WTC11 (cell line): ENCODE measurements at regions not wholly inside any gene's neighbourhood (a gene's known extent, or its start where the extent isn't known, plus 50 kb on each side); places are given as distances from the start of the nearest gene placed in this dataset.

Experiments used
- ATAC-seq: fragments of 200-7000 bp; cut with Tn5 transposase; 2 replicates; pipeline ENCODE4 v1.10.0; 2021; ENCODE audit warnings: mild to moderate bottlenecking, moderate library complexity
- CTCF ChIA-PET: fragments of 300-600 bp; sonication (Branson Sonifier 250); formaldehyde crosslinking; loops from one replicate; lab custom pipeline; 2021; ENCODE audit warnings: antibody characterized with exemption; lab: Charles Lee
- POLR2A ChIA-PET: fragments of 350-600 bp; sonication (Branson Sonifier 250); formaldehyde crosslinking; loops from one replicate; lab custom pipeline; 2021; ENCODE audit warnings: antibody characterized with exemption; lab: Charles Lee
- DNase-seq: peaks from one replicate; pipeline ENCODE4 v3.0.0; 2021; ENCODE audit warnings: low spot score
- H3K27ac Mint-ChIP-seq: 2 replicates; pipeline ENCODE4 v1.8.0; 2021; ENCODE audit warnings: mixed read lengths
- H3K27me3 Mint-ChIP-seq: 2 replicates; pipeline ENCODE4 v1.8.0; 2021; ENCODE audit warnings: low read depth, mild to moderate bottlenecking, moderate library complexity, mixed read lengths
- H3K36me3 Mint-ChIP-seq: 2 replicates; pipeline ENCODE4 v1.8.0; 2021; ENCODE audit warnings: mixed read lengths
- H3K4me1 Mint-ChIP-seq: 2 replicates; pipeline ENCODE4 v1.8.0; 2022; ENCODE audit warnings: mixed read lengths
- H3K4me3 Mint-ChIP-seq: 2 replicates; pipeline ENCODE4 v1.8.0; 2021; ENCODE audit warnings: mild to moderate bottlenecking, moderate library complexity, mixed read lengths
- H3K9me3 Mint-ChIP-seq: 2 replicates; pipeline ENCODE4 v1.8.0; 2021; ENCODE audit warnings: mixed read lengths
- AR ChIP-seq: fragments of 250-450 bp; sonication (Bioruptor Pico); IDR thresholded peaks from 2 replicates; pipeline ENCODE4 v1.9.0; 2021; ENCODE audit warnings: mild to moderate bottlenecking
- ATF1 ChIP-seq: sonication (generic); formaldehyde crosslinking; IDR thresholded peaks from 2 replicates; pipeline ENCODE4 v1.8.1; 2023; ENCODE audit warnings: mild to moderate bottlenecking, moderate library complexity, missing genetic modification reagents
- ATF3 ChIP-seq: sonication (generic); formaldehyde crosslinking; conservative IDR thresholded peaks from 2 replicates; pipeline ENCODE4 v1.8.1; 2022; ENCODE audit warnings: mild to moderate bottlenecking, missing genetic modification reagents
- CREM ChIP-seq: sonication (generic); formaldehyde crosslinking; IDR thresholded peaks from 2 replicates; pipeline ENCODE4 v1.8.1; 2022; ENCODE audit warnings: mild to moderate bottlenecking, missing genetic modification reagents, moderate library complexity
- E2F1 ChIP-seq: sonication (generic); formaldehyde crosslinking; IDR thresholded peaks from 2 replicates; pipeline ENCODE4 v1.8.0; 2022; ENCODE audit warnings: mild to moderate bottlenecking, missing genetic modification reagents
- E2F4 ChIP-seq: sonication (generic); formaldehyde crosslinking; IDR thresholded peaks from 2 replicates; pipeline ENCODE4 v1.8.1; 2022; ENCODE audit warnings: low read depth, mild to moderate bottlenecking, moderate library complexity, missing genetic modification reagents, borderline replicate concordance
- IRF1 ChIP-seq: sonication (generic); formaldehyde crosslinking; IDR thresholded peaks from 2 replicates; pipeline ENCODE4 v1.8.0; 2023; ENCODE audit warnings: missing genetic modification reagents
- JUN ChIP-seq: sonication (generic); formaldehyde crosslinking; IDR thresholded peaks from 2 replicates; pipeline ENCODE4 v1.8.0; 2023; ENCODE audit warnings: mild to moderate bottlenecking, missing genetic modification reagents
- MLX ChIP-seq: sonication (generic); formaldehyde crosslinking; IDR thresholded peaks from 2 replicates; pipeline ENCODE4 v1.8.1; 2023; ENCODE audit warnings: mild to moderate bottlenecking, missing genetic modification reagents, moderate library complexity
- NFATC4 ChIP-seq: fragments of 250-450 bp; sonication (Bioruptor Pico); IDR thresholded peaks from 2 replicates; pipeline ENCODE4 v1.9.0; 2021; ENCODE audit warnings: mild to moderate bottlenecking
- PRDM15 ChIP-seq: sonication (generic); formaldehyde crosslinking; IDR thresholded peaks from 2 replicates; pipeline ENCODE4 v1.8.0; 2022; ENCODE audit warnings: missing genetic modification reagents
- PRRX2 ChIP-seq: fragments of 250-450 bp; sonication (Bioruptor Pico); IDR thresholded peaks from 2 replicates; pipeline ENCODE4 v1.8.0; 2021; ENCODE audit warnings: mild to moderate bottlenecking
- SP1 ChIP-seq: sonication (generic); formaldehyde crosslinking; conservative IDR thresholded peaks from 2 replicates; pipeline ENCODE4 v1.8.1; 2022; ENCODE audit warnings: missing genetic modification reagents
- TP53 ChIP-seq: sonication (generic); formaldehyde crosslinking; IDR thresholded peaks from 2 replicates; pipeline ENCODE4 v1.8.1; 2023; ENCODE audit warnings: mild to moderate bottlenecking, missing genetic modification reagents
- USF2 ChIP-seq: sonication (generic); formaldehyde crosslinking; IDR thresholded peaks from 2 replicates; pipeline ENCODE4 v1.8.1; 2023; ENCODE audit warnings: mild to moderate bottlenecking, missing genetic modification reagents, moderate library complexity
- ZMAT4 ChIP-seq: fragments of 250-450 bp; sonication (Bioruptor Pico); IDR thresholded peaks from 2 replicates; pipeline ENCODE4 v1.9.0; 2021; ENCODE audit warnings: mild to moderate bottlenecking
- ZNF281 ChIP-seq: sonication (generic); formaldehyde crosslinking; IDR thresholded peaks from 2 replicates; pipeline ENCODE4 v1.8.0; 2023; ENCODE audit warnings: mild to moderate bottlenecking, missing genetic modification reagents
- ZNF396 ChIP-seq: fragments of 250-450 bp; sonication (Bioruptor Pico); IDR thresholded peaks from 2 replicates; pipeline ENCODE4 v1.8.0; 2021; ENCODE audit warnings: mild to moderate bottlenecking, moderate library complexity, borderline replicate concordance

- TF ChIP-seq AR (CRISPR knock-in tag), result no peak
Measured at GRCh38 chr12:89909753-89910152, 201.1 kb upstream of the ATP2B1 start (continued).

GRCh38 chr12:89907659-89908058, 199.0 kb upstream of the ATP2B1 start:
- POLR2A ChIA-PET, result no interaction called here
- TF ChIP-seq ZMAT4 (CRISPR knock-in tag) (no peak), TP53 (CRISPR knock-in tag) (no peak), SP1 (CRISPR knock-in tag) (no peak), E2F1 (no peak), NFATC4 (CRISPR knock-in tag) (no peak), JUN (CRISPR knock-in tag) (no peak), PRRX2 (CRISPR knock-in tag) (no peak), MLX (CRISPR knock-in tag) (no peak), USF2 (no peak)
- no peaks in the 10 kb centered on the region for H3K4me1 Mint-ChIP-seq

GRCh38 chr12:89906824-89907223, 198.2 kb upstream of the ATP2B1 start:
- H3K36me3 Mint-ChIP-seq, result no peaks in the 10 kb centered on the region
- H3K4me1 Mint-ChIP-seq, result no peaks in the 10 kb centered on the region
- ChIA-PET POLR2A (no interaction called here), CTCF (no interaction called here)
- DNase-seq, result no peak
- no peak overlapping the region for H3K27ac Mint-ChIP-seq
- no peaks in the 10 kb centered on the region for H3K27me3 Mint-ChIP-seq
- peaks cover 12% of the 10 kb centered on the region for H3K9me3 Mint-ChIP-seq
- ATAC-seq, result no peak
- H3K4me3 Mint-ChIP-seq, result no peak overlapping the region
- TF ChIP-seq ATF3 (CRISPR knock-in tag) (no peak), E2F4 (CRISPR knock-in tag) (no peak), ZNF396 (CRISPR knock-in tag) (no peak), PRDM15 (CRISPR knock-in tag) (no peak), IRF1 (CRISPR knock-in tag) (no peak), ATF1 (CRISPR knock-in tag) (no peak), CREM (CRISPR knock-in tag) (no peak), ZNF281 (CRISPR knock-in tag) (no peak)

More at GRCh38 chr12:89907659-89908058, 199.0 kb upstream of the ATP2B1 start:
- H3K4me3 Mint-ChIP-seq, result no peak overlapping the region
- ATAC-seq (no peak), DNase-seq (no peak)
- CTCF ChIA-PET, result no interaction called here
- H3K9me3 Mint-ChIP-seq, result peaks cover 18% of the 10 kb centered on the region
- no peaks in the 10 kb centered on the region for H3K27me3 Mint-ChIP-seq
- no peak overlapping the region for H3K27ac Mint-ChIP-seq
- peaks cover 5% of the 10 kb centered on the region for H3K36me3 Mint-ChIP-seq
